ENCODE measurements at regions not wholly inside any gene's neighbourhood (a gene's known extent, or its start where the extent isn't known, plus 50 kb on each side); places are given as distances from the start of the nearest gene placed in this dataset.

DNA sequence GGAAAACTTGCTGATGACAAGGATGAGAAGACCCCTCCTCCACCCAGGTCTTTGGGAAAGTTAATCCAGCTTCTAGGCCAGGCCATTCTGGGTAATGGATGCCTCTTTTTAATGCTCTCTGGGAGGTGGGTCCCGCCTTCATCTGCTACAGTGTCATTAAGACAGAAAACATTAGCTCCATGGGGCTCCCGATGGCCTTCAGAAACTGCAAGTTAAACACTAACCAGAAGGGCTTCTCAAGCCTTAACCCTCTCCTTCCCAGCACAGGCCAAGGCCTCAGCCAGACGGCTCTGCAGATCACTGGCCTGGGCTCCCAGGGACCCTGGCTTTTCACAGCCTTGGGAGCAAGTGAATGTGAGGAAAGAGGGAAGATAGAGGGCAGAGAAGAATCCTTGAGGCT lies 364.9 kb downstream of the MATN1 start:
- no peak for DNase-seq (ENCODE audit: low read depth)
- TF ChIP-seq CTCF (IDR thresholded peaks at IDR 0.05; ENCODE audit: low read length, missing control alignments), result no peak
- no peak overlapping the region for H3K4me3 ChIP-seq (replicated peaks; ENCODE audit: low read depth, low read length)

DNA sequence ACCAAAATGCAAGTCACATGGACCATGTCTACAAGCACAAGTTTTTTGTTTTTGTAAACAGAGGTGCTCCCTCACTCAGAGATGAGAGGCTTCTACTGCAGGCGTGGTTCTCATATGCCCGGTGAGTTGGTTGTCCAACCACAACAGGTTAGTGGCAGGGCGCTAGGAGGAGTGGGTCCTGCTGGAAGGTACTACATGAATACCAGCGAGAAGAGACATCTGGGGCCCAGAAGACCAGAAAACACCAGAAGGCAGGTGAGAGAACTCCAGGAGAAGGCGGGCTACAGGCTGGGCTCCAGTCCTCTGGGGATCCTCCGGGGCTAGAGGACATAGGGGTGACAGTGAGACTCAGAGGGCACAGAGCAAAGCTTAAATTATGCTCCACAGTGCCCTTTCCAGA lies 366.5 kb downstream of the MATN1 start:
- DNase-seq (ENCODE audit: low read depth), result no peak
- H3K4me3 ChIP-seq (replicated peaks; ENCODE audit: low read depth, low read length), result no peak overlapping the region
- no peak for TF ChIP-seq CTCF (IDR thresholded peaks at IDR 0.05; ENCODE audit: low read length, missing control alignments)

DNA sequence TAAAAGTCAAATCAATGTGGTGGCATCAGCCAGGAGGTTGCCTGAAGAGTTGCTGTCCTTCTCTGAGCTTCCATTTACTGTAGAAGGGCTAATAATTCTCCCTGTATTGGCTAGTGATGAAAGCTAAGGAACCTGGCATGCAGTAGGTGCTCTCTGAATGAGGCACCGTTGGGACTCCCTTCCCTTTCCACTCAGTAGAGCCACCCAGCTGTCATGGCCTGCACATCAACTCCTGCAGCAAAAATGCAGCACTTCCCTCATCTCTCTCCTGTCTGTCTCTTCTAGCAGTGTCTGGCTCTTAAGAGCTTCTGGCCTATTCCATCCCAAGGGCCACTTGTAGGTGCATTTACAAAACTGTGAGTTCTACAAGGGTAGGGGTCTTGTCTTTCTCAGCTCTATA lies 369.0 kb downstream of the MATN1 start:
- DNase-seq (ENCODE audit: low read depth), result no peak
- no peak for TF ChIP-seq CTCF (IDR thresholded peaks at IDR 0.05; ENCODE audit: low read length, missing control alignments)
- no peak overlapping the region for H3K4me3 ChIP-seq (replicated peaks; ENCODE audit: low read depth, low read length)

DNA sequence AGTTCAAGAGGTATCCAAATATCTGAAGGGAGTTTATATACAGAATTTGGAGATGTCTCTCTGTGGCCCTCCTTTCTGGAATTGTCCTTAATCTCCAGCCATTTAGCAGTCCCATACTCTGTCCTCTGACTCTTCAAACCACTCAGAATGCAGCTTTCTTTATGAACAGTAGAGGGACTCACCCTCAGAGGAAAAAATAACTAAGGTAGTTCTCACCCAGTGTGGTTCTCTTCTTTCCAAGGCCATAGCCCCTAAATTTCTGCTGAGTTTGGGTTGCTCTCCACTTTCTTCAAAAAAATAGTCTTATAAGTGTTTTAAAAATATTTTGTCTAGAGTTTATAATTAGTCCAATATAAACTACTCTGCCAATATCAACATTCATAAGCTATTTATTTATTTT lies 369.7 kb downstream of the MATN1 start:
- DNase-seq (ENCODE audit: low read depth), result no peak
- no peak for TF ChIP-seq CTCF (IDR thresholded peaks at IDR 0.05; ENCODE audit: low read length, missing control alignments)
- no peak overlapping the region for H3K4me3 ChIP-seq (replicated peaks; ENCODE audit: low read depth, low read length)

DNA sequence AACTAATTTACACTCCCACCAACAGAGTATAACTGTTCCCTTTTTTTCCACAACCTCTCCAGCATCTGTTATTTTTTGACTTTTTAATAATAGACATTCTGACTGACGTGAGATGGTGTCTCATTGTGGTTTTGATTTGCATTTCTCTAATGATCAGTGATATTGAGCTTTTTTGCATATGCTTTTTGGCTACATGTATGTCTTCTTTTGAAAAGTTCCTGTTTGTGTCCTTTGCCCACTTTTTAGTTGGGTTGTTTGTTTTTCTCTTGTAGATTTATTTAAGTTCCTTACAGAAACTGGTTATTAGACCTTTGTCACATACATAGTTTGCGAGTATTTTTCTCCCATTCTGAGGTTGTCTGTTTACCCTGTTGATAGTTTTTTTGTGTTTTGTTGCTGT lies 375.2 kb downstream of the MATN1 start:
- DNase-seq (ENCODE audit: low read depth), result no peak
- no peak for TF ChIP-seq CTCF (IDR thresholded peaks at IDR 0.05; ENCODE audit: low read length, missing control alignments)
- H3K4me3 ChIP-seq (replicated peaks; ENCODE audit: low read depth, low read length), result no peak overlapping the region

DNA sequence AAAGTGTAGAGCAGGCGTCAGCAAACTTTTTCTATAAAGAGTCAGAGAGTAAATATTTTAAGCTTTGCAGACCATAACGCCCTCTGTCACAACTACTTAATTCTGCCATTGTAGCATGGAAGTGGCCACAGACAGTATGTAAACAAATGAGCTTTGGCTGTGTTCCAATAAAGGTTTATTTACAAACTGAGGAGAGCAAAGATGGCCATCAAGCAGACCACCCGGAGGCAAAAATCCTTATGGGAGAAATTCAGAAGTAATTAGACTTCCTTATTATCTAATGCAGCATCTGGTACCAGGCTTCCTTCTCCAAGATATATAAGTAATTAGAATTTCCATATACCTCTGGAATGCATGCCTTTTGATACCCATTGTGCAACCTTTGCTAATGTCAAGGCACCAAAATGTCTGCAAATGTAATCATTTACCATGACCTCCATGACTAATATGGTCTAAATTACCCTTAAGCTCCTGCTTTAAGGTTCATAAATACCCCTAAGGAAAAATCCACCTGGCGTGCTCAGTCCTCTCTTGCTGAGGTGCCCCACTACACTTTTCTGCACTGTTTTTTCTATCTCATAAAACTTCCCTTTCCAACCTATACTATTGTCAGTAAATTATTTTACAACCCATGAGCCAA lies 377.8 kb downstream of the MATN1 start:
- no peak for DNase-seq (ENCODE audit: low read depth)
- H3K4me3 ChIP-seq (replicated peaks; ENCODE audit: low read depth, low read length), result no peak overlapping the region
- TF ChIP-seq CTCF (IDR thresholded peaks at IDR 0.05; ENCODE audit: low read length, missing control alignments), result no peak

GRCh38 chr1:30343562-30343961 lies 379.8 kb downstream of the MATN1 start:
- no peak for TF ChIP-seq CTCF (IDR thresholded peaks at IDR 0.05; ENCODE audit: low read length, missing control alignments)
- no peak for DNase-seq (ENCODE audit: low read depth)
- no peak overlapping the region for H3K4me3 ChIP-seq (replicated peaks; ENCODE audit: low read depth, low read length)

Data from fibroblast of pulmonary artery (primary cell).